Caco-2 (cell line): ENCODE measurements at regions not wholly inside any gene's neighbourhood (a gene's known extent, or its start where the extent isn't known, plus 50 kb on each side); places are given as distances from the start of the nearest gene placed in this dataset.

Experiments
- BruUV-seq: library from RNA; stranded (reverse); fragments of 400-500 nt; replicated peaks from 2 replicates; lab custom pipeline; 2021; lab: Mats Ljungman, UMichigan
- CTCF ChIA-PET: fragments of 300-600 bp; sonication (Branson Sonifier 250); formaldehyde crosslinking; loops from one replicate; lab custom pipeline; 2022; ENCODE audit warnings: antibody characterized with exemption; lab: Charles Lee
- POLR2A ChIA-PET: fragments of 300-600 bp; sonication (Branson Sonifier 250); formaldehyde crosslinking; loops from one replicate; lab custom pipeline; 2022; ENCODE audit warnings: antibody characterized with exemption; lab: Charles Lee
- DNase-seq, 2 experiments: peaks; one replicate each; pipeline versions ENCODE4 v3.0.0 to v3.0.0-alpha.2; 2020 to 2022
- H3K27me3 ChIP-seq: replicated peaks from 2 replicates; pipeline ENCODE4 v1.6.0; 2011; ENCODE audit warnings: low read length; ENCODE audit not compliant: control insufficient read depth, insufficient read depth
- H3K36me3 ChIP-seq: 2 replicates; pipeline ENCODE4 v1.5.1; 2011; ENCODE audit warnings: low read length; ENCODE audit not compliant: control insufficient read depth, insufficient read depth
- H3K4me1 ChIP-seq: fragments of 250-450 bp; sonication (Bioruptor Pico); 2 replicates; pipeline ENCODE4 v1.5.1; 2020; ENCODE audit warnings: mild to moderate bottlenecking
- H3K4me3 ChIP-seq: 2 replicates; pipeline ENCODE4 v1.5.1; 2011; ENCODE audit warnings: low read depth, mild to moderate bottlenecking, control low read depth, low read length
- H3K9me3 ChIP-seq: fragments of 250-450 bp; sonication (Bioruptor Pico); 2 replicates; pipeline ENCODE4 v1.5.1; 2020; ENCODE audit warnings: mild to moderate bottlenecking, moderate library complexity
- H3K27ac Mint-ChIP-seq: one replicate; pipeline ENCODE4 v1.8.0; 2022; ENCODE audit warnings: mixed read lengths; ENCODE audit not compliant: unreplicated experiment
- H3K27me3 Mint-ChIP-seq: one replicate; pipeline ENCODE4 v1.8.0; 2022; ENCODE audit warnings: mixed read lengths; ENCODE audit not compliant: insufficient read depth, unreplicated experiment
- H3K36me3 Mint-ChIP-seq: one replicate; pipeline ENCODE4 v1.8.0; 2022; ENCODE audit warnings: mild to moderate bottlenecking, mixed read lengths; ENCODE audit not compliant: insufficient read depth, unreplicated experiment
- H3K4me1 Mint-ChIP-seq: one replicate; pipeline ENCODE4 v1.8.0; 2022; ENCODE audit warnings: low read depth, mixed read lengths; ENCODE audit not compliant: unreplicated experiment
- H3K4me3 Mint-ChIP-seq: one replicate; pipeline ENCODE4 v1.8.0; 2022; ENCODE audit warnings: mild to moderate bottlenecking, moderate library complexity, mixed read lengths; ENCODE audit not compliant: unreplicated experiment
- H3K9me3 Mint-ChIP-seq: one replicate; pipeline ENCODE4 v1.8.0; 2022; ENCODE audit warnings: mixed read lengths; ENCODE audit not compliant: unreplicated experiment
- CTCF ChIP-seq, 2 experiments: fragments of 200-600 bp in 1 of 2; IDR thresholded peaks; 1 replicate in 1 of 2; 2 replicates in 1 of 2; pipeline versions ENCODE4 v1.5.1 to v1.8.0; 2011 to 2022; ENCODE audit warnings: antibody characterized with exemption in 1 of 2, control low read depth in 1 of 2, inconsistent platforms in 1 of 2, low read depth in 1 of 2, low read length in 1 of 2, mild to moderate bottlenecking in 1 of 2, moderate library complexity in 1 of 2; ENCODE audit not compliant: insufficient read depth in 1 of 2, severe bottlenecking in 1 of 2, unreplicated experiment in 1 of 2
- intact Hi-C: fragments of 100-400 bp; cut with micrococcal nuclease; formaldehyde crosslinking; loops from one replicate; pipeline ENCODE4 v1.10.0; 2022; ENCODE audit not compliant: unreplicated experiment

DNA sequence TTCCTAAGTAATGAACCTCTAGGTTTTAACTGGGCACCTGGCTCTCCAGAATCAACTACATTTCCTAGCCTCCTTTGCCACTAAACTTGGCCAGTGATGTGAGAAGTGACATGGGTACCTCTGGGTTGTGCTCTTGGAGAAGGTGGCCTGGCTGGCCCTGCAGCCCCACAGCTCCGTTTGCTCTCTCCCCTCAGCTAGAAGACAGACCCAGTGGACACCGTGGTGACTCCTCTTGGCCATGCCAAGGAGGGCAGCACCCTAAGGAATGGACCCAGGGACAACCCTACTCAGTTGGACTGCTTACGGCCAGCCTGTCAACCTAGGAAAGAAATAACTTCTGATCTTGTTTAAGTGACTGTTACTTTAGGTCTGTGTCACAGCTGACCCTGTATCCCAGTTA, 151.4 kb downstream of the TMEM132E start:
- H3K27me3 ChIP-seq = peaks cover 1% of the 10 kb centered on the region; the same call in 1 of the 2 replicates

DNA sequence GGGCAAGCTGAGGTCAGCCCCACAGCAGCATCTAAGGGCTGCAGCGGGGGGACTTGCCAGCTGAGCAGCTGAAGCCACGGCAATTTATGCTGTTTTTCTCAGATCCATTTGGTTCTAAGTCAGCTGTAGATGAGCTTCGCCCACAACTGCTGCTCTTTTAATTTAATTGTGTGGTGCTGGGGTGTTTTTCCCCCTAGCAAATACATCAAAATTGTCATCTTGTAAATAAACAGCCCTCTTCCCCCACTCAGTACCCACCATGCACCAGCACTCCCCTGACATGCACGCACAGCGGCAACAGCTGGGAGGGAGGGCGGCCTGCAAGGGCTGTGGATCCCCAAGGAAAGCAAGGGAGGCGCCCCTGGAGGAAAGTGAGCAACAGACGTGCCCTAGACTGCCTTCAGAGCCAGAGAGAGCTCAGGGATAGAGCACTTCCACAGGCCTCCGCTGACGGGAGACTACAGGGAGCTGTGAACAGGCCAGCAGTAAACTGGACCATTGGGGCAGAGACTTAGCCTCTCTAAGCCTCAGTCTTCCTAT, 149.5 kb downstream of the TMEM132E start:
- Histone ChIP-seq H3K36me3 (no peaks in the 10 kb centered on the region), H3K9me3 (no peaks in the 10 kb centered on the region), H3K4me3 (no peak overlapping the region), H3K27me3 (peaks cover 1% of the 10 kb centered on the region), H3K4me1 (no peaks in the 10 kb centered on the region)
- peaks cover 17% of the 10 kb centered on the region for H3K27me3 Mint-ChIP-seq
- H3K27ac Mint-ChIP-seq = no peak overlapping the region
- CTCF ChIA-PET = no interaction called here
- no peaks in the 10 kb centered on the region for H3K36me3 Mint-ChIP-seq
- H3K4me1 Mint-ChIP-seq = no peaks in the 10 kb centered on the region
- H3K4me3 Mint-ChIP-seq = no peak overlapping the region
- POLR2A ChIA-PET = no interaction called here
- intact Hi-C loops = no loop called here
- BruUV-seq = no TSS peak
- TF ChIP-seq CTCF (IDR thresholded peaks at IDR 0.05; ENCODE audit: insufficient read depth in 1 of 2, low read depth in 1 of 2, low read length in 1 of 2, severe bottlenecking in 1 of 2, unreplicated experiment in 1 of 2) = no peak
- no peaks in the 10 kb centered on the region for H3K9me3 Mint-ChIP-seq
- DNase-seq = no peak

More for the DNA sequence above, 151.4 kb downstream of the TMEM132E start:
- CTCF ChIA-PET = no interaction called here
- BruUV-seq = no TSS peak
- no peak for TF ChIP-seq CTCF (IDR thresholded peaks at IDR 0.05; ENCODE audit: insufficient read depth in 1 of 2, low read depth in 1 of 2, low read length in 1 of 2, severe bottlenecking in 1 of 2, unreplicated experiment in 1 of 2)
- peaks cover 17% of the 10 kb centered on the region for H3K27me3 Mint-ChIP-seq
- no peaks in the 10 kb centered on the region for H3K36me3 Mint-ChIP-seq
- Histone ChIP-seq H3K4me3 (no peak overlapping the region), H3K9me3 (no peaks in the 10 kb centered on the region), H3K36me3 (no peaks in the 10 kb centered on the region), H3K4me1 (no peaks in the 10 kb centered on the region)
- no peak overlapping the region for H3K4me3 Mint-ChIP-seq
- POLR2A ChIA-PET = no interaction called here
- no peak overlapping the region for H3K27ac Mint-ChIP-seq
- intact Hi-C loops = no loop called here
- no peak for DNase-seq
- no peaks in the 10 kb centered on the region for H3K4me1 Mint-ChIP-seq
- no peaks in the 10 kb centered on the region for H3K9me3 Mint-ChIP-seq

DNA sequence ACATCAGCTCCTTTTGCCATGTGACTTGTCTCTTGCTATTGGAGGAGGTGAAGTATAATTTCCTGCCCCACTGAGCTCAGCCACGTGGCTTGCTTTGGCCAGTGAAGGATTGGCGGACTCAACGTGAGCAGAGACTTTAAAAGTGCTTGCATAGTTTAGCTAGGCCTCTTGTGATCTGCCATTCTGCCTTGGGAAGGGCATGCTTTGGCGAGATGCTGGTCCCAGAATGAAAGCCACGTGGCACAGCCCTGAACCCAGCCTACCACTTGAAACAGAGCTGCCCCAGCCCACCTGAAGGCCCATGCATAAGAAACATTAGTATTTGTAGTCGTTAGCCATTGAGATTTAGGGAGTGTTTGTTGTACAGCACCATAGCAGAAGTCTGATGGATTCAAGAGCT, 148.2 kb downstream of the TMEM132E start:
- Histone ChIP-seq H3K27me3 (no peaks in the 10 kb centered on the region; the same call in 1 of the 2 replicates), H3K4me3 (no peak overlapping the region), H3K9me3 (no peaks in the 10 kb centered on the region), H3K36me3 (no peaks in the 10 kb centered on the region), H3K4me1 (no peaks in the 10 kb centered on the region)
- DNase-seq = no peak
- Mint-ChIP-seq H3K4me1 (no peaks in the 10 kb centered on the region), H3K9me3 (no peaks in the 10 kb centered on the region), H3K27ac (no peak overlapping the region), H3K36me3 (no peaks in the 10 kb centered on the region), H3K27me3 (peaks cover 20% of the 10 kb centered on the region), H3K4me3 (no peak overlapping the region)
- BruUV-seq = no TSS peak
- intact Hi-C loops = no loop called here
- CTCF ChIA-PET = no interaction called here
- POLR2A ChIA-PET = no interaction called here
- no peak for TF ChIP-seq CTCF (IDR thresholded peaks at IDR 0.05; ENCODE audit: insufficient read depth in 1 of 2, low read depth in 1 of 2, low read length in 1 of 2, severe bottlenecking in 1 of 2, unreplicated experiment in 1 of 2)
